ENCODE measurements at regions not wholly inside any gene's neighbourhood (a gene's known extent, or its start where the extent isn't known, plus 50 kb on each side); places are given as distances from the start of the nearest gene placed in this dataset.

DNA sequence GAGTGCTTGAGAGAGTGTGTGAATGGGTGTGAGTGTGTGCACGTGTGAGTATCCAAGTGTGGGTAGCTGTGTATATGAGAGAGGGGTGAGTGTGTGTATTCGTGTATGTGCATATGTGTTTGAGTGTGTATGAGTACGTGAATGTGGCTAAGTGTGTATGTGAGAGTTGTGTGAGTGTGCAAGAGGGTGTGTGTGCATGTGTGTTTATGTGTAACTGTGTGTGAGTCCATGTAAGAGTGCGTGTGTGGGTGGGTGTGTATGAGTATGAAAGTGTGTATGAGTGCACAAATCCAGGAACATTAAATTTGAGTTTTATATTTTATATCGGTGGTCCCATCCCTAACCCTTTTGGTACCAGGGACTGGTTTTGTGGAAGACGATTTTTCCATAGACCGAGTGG is 156.4 kb downstream of the TENT4A start:
- Histone ChIP-seq H3K9me3 (ENCODE audit: control insufficient read depth, insufficient read depth, low read length) (peaks cover 28% of the 10 kb centered on the region), H3K27ac (ENCODE audit: low read depth, low read length) (no peak overlapping the region), H3K4me3 (ENCODE audit: low read depth, low read length) (no peak overlapping the region), H3K27me3 (ENCODE audit: control insufficient read depth, insufficient read depth, low read length) (no peaks in the 10 kb centered on the region)
- TF ChIP-seq, protein P1, sequence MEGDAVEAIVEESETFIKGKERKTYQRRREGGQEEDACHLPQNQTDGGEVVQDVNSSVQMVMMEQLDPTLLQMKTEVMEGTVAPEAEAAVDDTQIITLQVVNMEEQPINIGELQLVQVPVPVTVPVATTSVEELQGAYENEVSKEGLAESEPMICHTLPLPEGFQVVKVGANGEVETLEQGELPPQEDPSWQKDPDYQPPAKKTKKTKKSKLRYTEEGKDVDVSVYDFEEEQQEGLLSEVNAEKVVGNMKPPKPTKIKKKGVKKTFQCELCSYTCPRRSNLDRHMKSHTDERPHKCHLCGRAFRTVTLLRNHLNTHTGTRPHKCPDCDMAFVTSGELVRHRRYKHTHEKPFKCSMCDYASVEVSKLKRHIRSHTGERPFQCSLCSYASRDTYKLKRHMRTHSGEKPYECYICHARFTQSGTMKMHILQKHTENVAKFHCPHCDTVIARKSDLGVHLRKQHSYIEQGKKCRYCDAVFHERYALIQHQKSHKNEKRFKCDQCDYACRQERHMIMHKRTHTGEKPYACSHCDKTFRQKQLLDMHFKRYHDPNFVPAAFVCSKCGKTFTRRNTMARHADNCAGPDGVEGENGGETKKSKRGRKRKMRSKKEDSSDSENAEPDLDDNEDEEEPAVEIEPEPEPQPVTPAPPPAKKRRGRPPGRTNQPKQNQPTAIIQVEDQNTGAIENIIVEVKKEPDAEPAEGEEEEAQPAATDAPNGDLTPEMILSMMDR (IDR thresholded peaks at IDR 0.05; ENCODE audit: low read depth, low read length): no peak
- DNase-seq (ENCODE audit: low read depth, low spot score): no peak
- POLR2A ChIA-PET: no interaction called here
- CTCF ChIA-PET: no interaction called here

GRCh38 chr5:6872441-6873160 is 159.4 kb downstream of the TENT4A start:
- Histone ChIP-seq H3K9me3 (ENCODE audit: control insufficient read depth, insufficient read depth, low read length) (peaks cover 22% of the 10 kb centered on the region), H3K27ac (ENCODE audit: low read depth, low read length) (no peak overlapping the region), H3K27me3 (ENCODE audit: control insufficient read depth, insufficient read depth, low read length) (no peaks in the 10 kb centered on the region), H3K4me3 (ENCODE audit: low read depth, low read length) (no peak overlapping the region)
- TF ChIP-seq, protein P1 (IDR thresholded peaks at IDR 0.05; ENCODE audit: low read depth, low read length): no peak
- ChIA-PET CTCF (no interaction called here), POLR2A (no interaction called here)
- DNase-seq (ENCODE audit: low read depth, low spot score): no peak

GRCh38 chr5:6873359-6873758 is 160.1 kb downstream of the TENT4A start:
- H3K4me3 ChIP-seq (ENCODE audit: low read depth, low read length): no peak overlapping the region
- CTCF ChIA-PET: no interaction called here
- DNase-seq (ENCODE audit: low read depth, low spot score): no peak
- H3K9me3 ChIP-seq (ENCODE audit: control insufficient read depth, insufficient read depth, low read length): peaks cover 24% of the 10 kb centered on the region
- TF ChIP-seq, protein P1 (IDR thresholded peaks at IDR 0.05; ENCODE audit: low read depth, low read length): no peak
- H3K27ac ChIP-seq (ENCODE audit: low read depth, low read length): no peak overlapping the region
- no peaks in the 10 kb centered on the region for H3K27me3 ChIP-seq (ENCODE audit: control insufficient read depth, insufficient read depth, low read length)
- POLR2A ChIA-PET: no interaction called here

DNA sequence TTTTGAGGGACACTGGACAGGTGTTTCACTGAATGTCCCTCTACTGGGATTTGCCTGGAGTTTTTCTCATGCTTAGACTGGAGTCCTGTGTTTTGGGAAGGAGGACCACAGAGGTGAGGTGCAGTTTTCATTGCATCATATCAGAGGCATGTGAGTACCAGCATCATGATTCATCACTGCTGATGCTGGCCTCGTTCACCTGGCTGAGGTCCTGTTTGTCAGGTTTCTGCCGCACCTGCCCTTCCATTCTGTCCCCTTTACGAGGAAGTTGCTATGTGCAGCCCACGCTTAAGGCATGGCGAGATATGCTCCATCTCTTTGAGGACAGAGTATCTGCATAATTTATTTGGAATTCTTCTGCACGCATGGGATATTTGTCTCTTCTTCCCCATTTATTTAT is 162.1 kb downstream of the TENT4A start:
- H3K9me3 ChIP-seq (ENCODE audit: control insufficient read depth, insufficient read depth, low read length): peaks cover 16% of the 10 kb centered on the region
- no peak for DNase-seq (ENCODE audit: low read depth, low spot score)
- no peak overlapping the region for H3K4me3 ChIP-seq (ENCODE audit: low read depth, low read length)
- TF ChIP-seq, protein P1 (IDR thresholded peaks at IDR 0.05; ENCODE audit: low read depth, low read length): no peak
- POLR2A ChIA-PET: no interaction called here
- no peaks in the 10 kb centered on the region for H3K27me3 ChIP-seq (ENCODE audit: control insufficient read depth, insufficient read depth, low read length)
- CTCF ChIA-PET: no interaction called here
- H3K27ac ChIP-seq (ENCODE audit: low read depth, low read length): no peak overlapping the region

DNA sequence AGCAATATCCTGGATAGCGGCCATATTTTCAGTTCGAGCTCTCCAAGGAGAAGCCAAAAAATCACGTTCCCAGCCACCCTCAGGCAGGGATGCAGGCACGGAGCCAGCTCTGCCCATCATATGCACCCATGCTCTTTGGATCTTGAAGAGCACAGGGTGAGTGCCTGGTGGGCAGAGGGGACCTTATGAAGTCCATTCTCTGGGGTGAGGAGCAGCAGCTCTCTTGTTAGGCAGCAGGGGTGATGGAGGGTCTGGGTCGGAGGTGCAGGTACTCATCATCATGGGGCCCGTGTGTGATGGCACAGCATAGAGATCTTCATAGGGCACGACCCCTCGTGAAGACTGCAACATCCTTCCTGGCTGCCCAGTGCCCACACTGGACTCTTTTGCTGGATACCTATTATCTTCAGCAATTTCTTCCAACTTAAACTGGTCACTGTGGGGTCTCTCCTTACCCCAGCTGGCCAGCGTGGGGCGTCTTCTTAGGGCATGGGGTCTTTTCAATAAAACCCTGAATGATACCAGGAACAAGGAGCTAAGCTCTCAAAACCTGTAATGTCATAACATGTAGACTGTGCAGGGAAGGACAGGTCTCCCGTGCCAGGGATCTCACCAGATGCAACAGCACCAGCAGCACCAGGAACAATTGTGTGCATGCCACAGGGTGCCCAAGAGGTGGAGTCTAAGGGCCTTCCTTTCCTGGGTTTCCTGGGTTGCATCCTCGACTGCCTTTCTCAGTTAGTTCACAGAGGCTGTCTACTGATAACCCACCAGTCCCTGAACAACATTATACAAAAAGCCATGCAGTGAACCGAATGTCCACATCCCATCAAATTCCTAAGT is 165.0 kb downstream of the TENT4A start:
- DNase-seq (ENCODE audit: low read depth, low spot score): no peak
- Histone ChIP-seq H3K9me3 (ENCODE audit: control insufficient read depth, insufficient read depth, low read length) (peaks cover 16% of the 10 kb centered on the region), H3K27ac (ENCODE audit: low read depth, low read length) (no peak overlapping the region), H3K4me3 (ENCODE audit: low read depth, low read length) (no peak overlapping the region), H3K27me3 (ENCODE audit: control insufficient read depth, insufficient read depth, low read length) (no peaks in the 10 kb centered on the region)
- TF ChIP-seq, protein P1 (IDR thresholded peaks at IDR 0.05; ENCODE audit: low read depth, low read length): no peak
- ChIA-PET CTCF (no interaction called here), POLR2A (no interaction called here)

All from AG04450 (cell line).